Mesenchymal stem cell (in vitro differentiated cells and primary cell): ENCODE measurements at regions not wholly inside any gene's neighbourhood (a gene's known extent, or its start where the extent isn't known, plus 50 kb on each side); places are given as distances from the start of the nearest gene placed in this dataset.
A peak's percentile ranks its signal among the peaks of the same experiment; 100 is the strongest.

Experiments used
- DNase-seq: peaks from one replicate; pipeline ENCODE4 v3.0.0-alpha.2; 2013
- H2AFZ ChIP-seq: one replicate; pipeline ENCODE4 v1.6.1; 2013; ENCODE audit warnings: low read depth, mild to moderate bottlenecking, control low read depth, inconsistent platforms, low read length, moderate library complexity
- H2AK5ac ChIP-seq: 2 replicates; pipeline ENCODE4 v1.6.1; 2013; ENCODE audit warnings: low read length, moderate library complexity, mild to moderate bottlenecking, inconsistent platforms; ENCODE audit not compliant: severe bottlenecking
- H2BK120ac ChIP-seq: one replicate; pipeline ENCODE4 v1.6.1; 2013; ENCODE audit warnings: low read depth, mild to moderate bottlenecking, inconsistent platforms, low read length, moderate library complexity
- H2BK12ac ChIP-seq, 2 experiments: one replicate each; pipeline ENCODE4 v1.6.1; 2013; ENCODE audit warnings: inconsistent platforms in 2 of 2, low read length in 2 of 2, mild to moderate bottlenecking in 2 of 2, moderate library complexity in 2 of 2, control low read depth in 1 of 2
- H2BK15ac ChIP-seq: one replicate; pipeline ENCODE4 v1.6.1; 2013; ENCODE audit warnings: mild to moderate bottlenecking, low read depth, inconsistent platforms; ENCODE audit not compliant: poor library complexity, severe bottlenecking
- H2BK5ac ChIP-seq: 2 replicates; pipeline ENCODE4 v1.6.1; 2013; ENCODE audit warnings: low read depth, mild to moderate bottlenecking, low read length, control low read depth, inconsistent platforms; ENCODE audit not compliant: poor library complexity, severe bottlenecking
- H3K14ac ChIP-seq, 2 experiments: one replicate each; pipeline ENCODE4 v1.6.1; 2013; ENCODE audit warnings: inconsistent platforms in 2 of 2, low read length in 2 of 2, control low read depth in 1 of 2, mild to moderate bottlenecking in 1 of 2, moderate library complexity in 1 of 2
- H3K18ac ChIP-seq, 2 experiments: one replicate each; pipeline ENCODE4 v1.6.1; 2013; ENCODE audit warnings: inconsistent platforms in 2 of 2, low read length in 2 of 2, control low read depth in 1 of 2, low read depth in 1 of 2, mild to moderate bottlenecking in 1 of 2
- H3K23ac ChIP-seq, 2 experiments: one replicate each; pipeline ENCODE4 v1.6.1; 2013; ENCODE audit warnings: inconsistent platforms in 2 of 2, low read length in 2 of 2, mild to moderate bottlenecking in 2 of 2, moderate library complexity in 2 of 2, control low read depth in 1 of 2
- H3K27ac ChIP-seq: 2 replicates; pipeline ENCODE4 v1.5.1; 2013; ENCODE audit warnings: mild to moderate bottlenecking, moderate library complexity, low read length, control low read depth, inconsistent platforms; ENCODE audit not compliant: poor library complexity, severe bottlenecking
- H3K27me3 ChIP-seq, 2 experiments: 2 replicates each; pipeline versions ENCODE4 v1.6.1 to v1.7.0; 2013; ENCODE audit warnings: low read length in 2 of 2, mild to moderate bottlenecking in 2 of 2, moderate library complexity in 2 of 2, control low read depth in 1 of 2, inconsistent platforms in 1 of 2; ENCODE audit not compliant: control insufficient read depth in 1 of 2, insufficient read depth in 1 of 2
- H3K36me3 ChIP-seq, 2 experiments: 2 replicates each; pipeline versions ENCODE4 v1.6.1 to v1.7.0; 2013; ENCODE audit warnings: low read length in 2 of 2, control low read depth in 1 of 2, inconsistent platforms in 1 of 2, low read depth in 1 of 2, mild to moderate bottlenecking in 1 of 2; ENCODE audit not compliant: insufficient read depth in 2 of 2, control insufficient read depth in 1 of 2
- H3K4ac ChIP-seq, 2 experiments: one replicate each; pipeline ENCODE4 v1.6.1; 2013; ENCODE audit warnings: inconsistent platforms in 2 of 2, low read length in 2 of 2, mild to moderate bottlenecking in 2 of 2, moderate library complexity in 2 of 2, control low read depth in 1 of 2, low read depth in 1 of 2
- H3K4me1 ChIP-seq: 2 replicates; pipeline ENCODE4 v1.6.1; 2013; ENCODE audit warnings: low read depth, low read length, control low read depth; ENCODE audit not compliant: control insufficient read depth, insufficient read depth
- H3K4me2 ChIP-seq: 2 replicates; pipeline ENCODE4 v1.6.1; 2013; ENCODE audit warnings: low read length, mild to moderate bottlenecking, inconsistent platforms; ENCODE audit not compliant: poor library complexity, severe bottlenecking
- H3K4me3 ChIP-seq, 2 experiments: 2 replicates each; pipeline versions ENCODE4 v1.5.1 to v1.7.0; 2013; ENCODE audit warnings: low read length in 2 of 2, mild to moderate bottlenecking in 2 of 2, control low read depth in 1 of 2, low read depth in 1 of 2; ENCODE audit not compliant: insufficient read depth in 1 of 2
- H3K79me1 ChIP-seq: replicated peaks from 2 replicates; pipeline ENCODE4 v1.6.1; 2013; ENCODE audit warnings: mild to moderate bottlenecking, control low read depth, low read length, inconsistent platforms; ENCODE audit not compliant: poor library complexity, severe bottlenecking
- H3K9ac ChIP-seq: 2 replicates; pipeline ENCODE4 v1.7.0; 2013; ENCODE audit warnings: mild to moderate bottlenecking, low read length, moderate library complexity
- H3K9me3 ChIP-seq: 2 replicates; pipeline ENCODE4 v1.7.0; 2013; ENCODE audit warnings: mild to moderate bottlenecking, low read length; ENCODE audit not compliant: control insufficient read depth
- H4K8ac ChIP-seq: one replicate; pipeline ENCODE4 v1.6.1; 2013; ENCODE audit warnings: inconsistent platforms, mild to moderate bottlenecking, low read length, moderate library complexity
- H4K91ac ChIP-seq: one replicate; pipeline ENCODE4 v1.6.1; 2013; ENCODE audit warnings: mild to moderate bottlenecking, low read length, inconsistent platforms
- WGBS: methylation state at CpG from one replicate; pipeline ENCODE4 v1.1.7; 2013; ENCODE audit warnings: mixed read lengths; 5-methylcytosine and 5-hydroxymethylcytosine counted together

DNA sequence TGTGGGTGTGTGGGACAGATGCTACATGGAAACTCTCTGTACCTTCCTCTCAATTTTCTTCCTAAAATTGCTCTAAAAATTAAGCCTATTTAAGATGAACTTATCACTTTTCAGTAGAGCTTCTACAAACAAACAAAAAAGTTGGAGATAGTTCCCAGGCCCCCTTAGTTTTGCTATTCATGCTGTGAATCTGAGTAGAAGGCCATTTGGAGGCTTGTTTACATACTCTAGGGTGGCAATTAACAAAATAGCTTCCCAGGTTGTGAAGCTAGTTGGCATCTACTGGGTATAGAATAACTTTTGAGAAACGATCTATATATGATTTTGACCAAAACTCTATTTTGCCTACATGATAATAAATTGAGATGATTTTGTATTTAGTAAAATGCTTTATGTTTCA, 541.4 kb upstream of the B3GALT2 start:
- Histone ChIP-seq H3K18ac (no peak overlapping the region), H3K4ac (no peak overlapping the region), H3K23ac (no peak overlapping the region), H3K14ac (no peak overlapping the region), H3K36me3 (no peaks in the 10 kb centered on the region), H3K27ac (no peak overlapping the region), H3K4me2 (no peak overlapping the region), H4K91ac (no peak overlapping the region), H2AFZ (no peak overlapping the region), H4K8ac (no peak overlapping the region), H3K4me3 (no peak overlapping the region), H3K9me3 (no peaks in the 10 kb centered on the region), H2BK12ac (no peak overlapping the region), H2BK5ac (no peak overlapping the region), H2BK15ac (no peak overlapping the region), H3K79me1 (no peaks in the 10 kb centered on the region), H2BK120ac (no peak overlapping the region), H3K9ac (no peak overlapping the region), H2AK5ac (no peak overlapping the region), H3K27me3 (no peaks in the 10 kb centered on the region), H3K4me1 (no peaks in the 10 kb centered on the region)
- DNase-seq, result no peak
- 80% methylated on average over 1 of the region's 1 CpG for WGBS

DNA sequence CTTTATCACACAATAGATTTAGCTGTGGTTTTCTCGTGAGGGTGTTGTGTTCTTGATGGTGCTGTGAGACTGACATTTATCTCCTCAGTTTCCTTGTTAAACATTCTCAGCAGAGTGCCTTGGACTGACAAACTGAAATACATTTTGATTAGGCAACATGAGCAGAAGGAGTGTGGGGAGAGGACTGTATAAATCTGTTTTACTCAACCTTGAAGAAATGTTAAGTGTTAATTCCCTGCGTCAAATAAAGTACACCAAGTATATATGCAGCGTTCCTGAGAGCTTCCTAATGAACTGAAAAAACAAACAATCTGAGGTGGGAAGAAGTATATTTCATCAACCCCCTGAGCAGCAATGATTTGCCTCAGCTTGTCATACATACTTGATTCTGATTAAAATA, 540.3 kb upstream of the B3GALT2 start:
- Histone ChIP-seq H4K8ac (no peak overlapping the region), H2BK120ac (no peak overlapping the region), H2BK15ac (no peak overlapping the region), H3K23ac (no peak overlapping the region), H2BK5ac (no peak overlapping the region), H3K79me1 (no peaks in the 10 kb centered on the region), H2AK5ac (no peak overlapping the region), H3K27ac (no peak overlapping the region), H2BK12ac (no peak overlapping the region), H4K91ac (no peak overlapping the region), H3K9ac (no peak overlapping the region), H3K14ac (no peak overlapping the region), H3K4ac (no peak overlapping the region), H3K9me3 (no peaks in the 10 kb centered on the region), H3K18ac (no peak overlapping the region), H3K36me3 (no peaks in the 10 kb centered on the region), H2AFZ (no peak overlapping the region), H3K4me1 (no peaks in the 10 kb centered on the region), H3K4me2 (no peak overlapping the region), H3K27me3 (no peaks in the 10 kb centered on the region), H3K4me3 (no peak overlapping the region)
- peak; percentile 23 for DNase-seq
- 69% methylated on average over 3 of the region's 3 CpGs for WGBS

DNA sequence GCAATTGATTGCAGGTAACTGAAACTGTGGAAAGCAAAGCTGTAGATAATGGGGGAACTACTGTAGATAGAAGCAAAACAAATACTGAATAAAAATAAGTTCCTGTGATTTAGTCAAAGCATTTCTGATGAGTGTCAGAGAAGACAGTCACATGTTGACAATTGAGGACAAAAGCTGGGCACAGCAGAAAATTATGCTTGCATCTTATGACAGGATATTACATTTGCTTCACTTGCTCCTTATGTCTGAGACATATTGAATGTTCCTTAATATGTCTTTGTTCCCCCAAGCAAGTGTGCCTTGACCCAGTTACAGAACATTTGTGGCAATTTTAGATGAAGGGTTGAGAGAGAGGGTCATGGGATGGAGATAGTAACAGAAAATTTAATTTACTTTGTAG, 526.0 kb upstream of the B3GALT2 start:
- H2BK120ac ChIP-seq, result no peak overlapping the region
- no peak overlapping the region for H3K4me3 ChIP-seq
- no peak overlapping the region for H4K91ac ChIP-seq
- no peaks in the 10 kb centered on the region for H3K27me3 ChIP-seq
- no peaks in the 10 kb centered on the region for H3K36me3 ChIP-seq
- H2BK15ac ChIP-seq, result no peak overlapping the region
- H3K14ac ChIP-seq, result no peak overlapping the region
- no peak overlapping the region for H4K8ac ChIP-seq
- H3K23ac ChIP-seq, result no peak overlapping the region
- no peak overlapping the region for H3K4ac ChIP-seq
- H3K18ac ChIP-seq, result no peak overlapping the region
- DNase-seq, result no peak
- no peak overlapping the region for H2AK5ac ChIP-seq
- H2BK12ac ChIP-seq, result no peak overlapping the region
- H2AFZ ChIP-seq, result no peak overlapping the region
- no peak overlapping the region for H3K9ac ChIP-seq
- H3K4me1 ChIP-seq, result no peaks in the 10 kb centered on the region
- no peaks in the 10 kb centered on the region for H3K79me1 ChIP-seq
- H2BK5ac ChIP-seq, result no peak overlapping the region
- no peak overlapping the region for H3K27ac ChIP-seq
- no peak overlapping the region for H3K4me2 ChIP-seq
- peaks cover 2% of the 10 kb centered on the region for H3K9me3 ChIP-seq

DNA sequence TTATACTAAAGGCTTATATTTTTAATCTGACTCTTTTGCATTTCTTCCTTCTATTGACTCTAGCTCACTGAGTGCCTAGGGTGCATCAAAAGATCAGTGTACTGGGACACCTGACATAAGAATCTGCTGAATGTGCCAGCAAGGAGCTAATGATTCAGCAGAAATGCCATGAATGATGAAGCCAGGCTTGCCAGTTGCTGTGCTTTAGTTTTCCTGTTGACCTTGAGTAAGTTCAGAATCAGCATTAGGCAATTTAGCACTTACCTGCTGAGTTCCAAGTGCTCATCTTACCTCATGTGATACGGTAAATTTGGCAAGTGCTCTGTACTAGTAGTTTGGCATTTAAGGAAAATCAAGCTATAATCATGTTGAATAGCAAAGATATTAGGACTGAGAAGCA, 523.2 kb upstream of the B3GALT2 start:
- H3K4me3 ChIP-seq, result no peak overlapping the region
- H2BK12ac ChIP-seq, result peak overlapping the region in 1 of 2 experiments; percentile 2
- no peak overlapping the region for H3K18ac ChIP-seq
- no peak overlapping the region for H2BK15ac ChIP-seq
- DNase-seq, result no peak
- H3K79me1 ChIP-seq, result no peaks in the 10 kb centered on the region
- no peak overlapping the region for H4K91ac ChIP-seq
- H2AK5ac ChIP-seq, result no peak overlapping the region
- H2AFZ ChIP-seq, result no peak overlapping the region
- H3K4ac ChIP-seq, result no peak overlapping the region
- H3K4me2 ChIP-seq, result no peak overlapping the region
- 92% methylated on average over 1 of the region's 1 CpG for WGBS
- no peaks in the 10 kb centered on the region for H3K9me3 ChIP-seq
- no peak overlapping the region for H2BK120ac ChIP-seq
- no peak overlapping the region for H3K27ac ChIP-seq
- H3K27me3 ChIP-seq, result no peaks in the 10 kb centered on the region
- H3K23ac ChIP-seq, result no peak overlapping the region
- no peak overlapping the region for H4K8ac ChIP-seq
- H3K36me3 ChIP-seq, result no peaks in the 10 kb centered on the region
- no peak overlapping the region for H3K9ac ChIP-seq
- no peak overlapping the region for H3K14ac ChIP-seq
- no peaks in the 10 kb centered on the region for H3K4me1 ChIP-seq
- no peak overlapping the region for H2BK5ac ChIP-seq
